GM18502 (cell line): ENCODE measurements at regions not wholly inside any gene's neighbourhood (a gene's known extent, or its start where the extent isn't known, plus 50 kb on each side); places are given as distances from the start of the nearest gene placed in this dataset.
"Not testable (repeated sequence)": the region's sequence is repeated elsewhere in the genome, so short reads cannot be mapped to it uniquely, and the experiment has no call there.

Experiments used
- ATAC-seq: cut with Tn5 transposase; IDR thresholded peaks from one replicate; pipeline ENCODE4 v1.9.1; 2021; ENCODE audit warnings: mild to moderate bottlenecking; ENCODE audit not compliant: unreplicated experiment, poor library complexity

DNA sequence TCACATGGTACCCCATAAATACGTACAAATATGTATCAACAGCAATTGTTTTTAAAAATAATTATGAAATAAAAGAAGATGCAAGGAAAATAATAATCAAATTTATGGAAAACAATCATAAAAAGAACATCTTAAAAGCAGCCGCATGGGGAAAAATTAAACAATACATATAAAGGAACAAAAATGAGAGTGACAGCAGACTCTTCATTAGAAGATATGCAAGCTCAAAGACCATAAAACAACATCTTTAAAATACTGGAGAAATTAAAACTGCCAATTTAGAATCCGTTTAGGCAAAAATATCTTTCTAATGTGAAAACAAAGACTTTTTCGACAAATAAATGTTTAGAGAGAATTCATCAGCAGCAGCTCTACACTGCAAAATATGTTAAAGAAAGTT lies 190.6 kb upstream of the C11orf58 start:
- ATAC-seq: no peak

DNA sequence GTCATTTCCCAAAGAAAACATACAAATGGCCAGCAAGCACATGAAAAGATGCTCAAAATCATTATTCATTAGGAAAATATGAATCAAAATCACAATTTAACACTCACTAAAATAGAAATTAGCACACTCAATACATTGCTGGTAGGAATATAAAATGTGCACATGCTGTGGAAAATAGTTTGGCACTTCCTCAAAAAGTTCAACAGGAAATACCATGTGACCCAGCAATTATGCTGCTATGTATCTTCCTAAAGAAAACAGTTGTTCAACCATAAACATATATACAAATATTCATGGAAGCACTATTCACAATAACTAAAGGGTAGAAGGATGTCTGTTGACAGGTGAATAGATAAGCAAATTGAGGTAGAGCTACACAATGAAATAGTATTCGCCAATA lies 187.3 kb upstream of the SOX6 start:
- ATAC-seq: no peak

GRCh38 chr11:16542353-16542752 lies 186.0 kb upstream of the SOX6 start:
- ATAC-seq: no peak

- ATAC-seq: no peak
Observed at GRCh38 chr11:16536513-16536912, 180.2 kb upstream of the SOX6 start.

DNA sequence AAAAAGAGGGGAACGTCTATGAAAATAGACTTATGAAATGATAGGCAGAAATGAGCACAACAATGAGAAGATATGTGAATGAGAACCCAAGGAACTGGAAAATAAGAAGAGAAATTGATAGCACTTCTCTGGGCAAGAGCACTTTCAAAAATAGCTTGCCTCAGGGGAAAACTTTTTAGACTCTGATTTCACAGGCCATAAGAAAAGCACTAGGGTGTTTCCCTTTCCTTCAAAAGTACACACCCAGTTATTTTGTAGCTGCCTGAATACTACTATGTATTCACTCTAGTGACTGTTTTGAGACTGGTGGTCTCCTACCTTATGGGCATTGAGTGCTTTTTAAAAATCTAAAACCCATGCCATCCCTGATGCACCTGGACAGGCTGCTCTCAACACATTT lies 172.3 kb upstream of the SOX6 start:
- no peak for ATAC-seq

GRCh38 chr11:16527525-16528246 lies 171.3 kb upstream of the SOX6 start:
- no peak for ATAC-seq

DNA sequence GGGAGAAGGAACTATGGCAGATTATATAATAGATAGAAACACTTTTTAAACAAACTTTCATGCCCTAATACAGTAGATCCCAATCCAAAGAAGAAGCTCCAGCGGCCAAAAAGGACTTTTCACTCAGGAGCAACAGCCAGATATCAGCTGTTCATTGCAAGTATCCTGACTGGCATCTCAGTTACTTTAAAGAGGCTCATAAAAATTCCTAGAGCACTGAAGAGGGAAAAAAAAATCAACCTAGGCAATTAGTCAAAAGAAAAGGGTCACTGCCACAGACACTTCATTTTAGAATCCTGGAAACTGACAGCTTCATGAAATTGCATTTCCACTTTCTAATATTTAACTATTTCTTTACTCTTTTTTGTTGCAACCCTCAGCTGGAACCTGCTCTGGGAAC lies 170.6 kb upstream of the SOX6 start:
- no peak for ATAC-seq

DNA sequence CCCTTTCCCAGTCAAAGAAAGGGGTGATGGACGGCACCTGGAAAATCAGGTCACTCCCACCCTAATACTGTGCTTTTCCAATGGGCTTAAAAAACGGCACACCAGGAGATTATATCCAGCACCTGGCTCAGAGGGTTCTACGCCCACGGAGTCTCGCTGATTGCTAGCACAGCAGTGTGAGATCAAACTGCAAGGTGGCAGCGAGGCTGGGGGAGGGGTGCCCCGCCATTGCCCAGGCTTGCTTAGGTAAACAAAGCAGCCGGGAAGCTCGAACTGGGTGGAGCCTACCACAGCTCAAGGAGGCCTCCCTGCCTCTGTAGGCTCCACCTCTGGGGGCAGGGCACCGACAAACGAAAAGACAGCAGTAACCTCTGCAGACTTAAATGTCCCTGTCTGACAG lies 164.4 kb upstream of the SOX6 start:
- not testable (repeated sequence) for ATAC-seq

GRCh38 chr11:16512899-16513241 lies 156.5 kb upstream of the SOX6 start:
- peak; percentile 88 for ATAC-seq

GRCh38 chr11:16512198-16512898 lies 156.0 kb upstream of the SOX6 start:
- ATAC-seq: no peak

DNA sequence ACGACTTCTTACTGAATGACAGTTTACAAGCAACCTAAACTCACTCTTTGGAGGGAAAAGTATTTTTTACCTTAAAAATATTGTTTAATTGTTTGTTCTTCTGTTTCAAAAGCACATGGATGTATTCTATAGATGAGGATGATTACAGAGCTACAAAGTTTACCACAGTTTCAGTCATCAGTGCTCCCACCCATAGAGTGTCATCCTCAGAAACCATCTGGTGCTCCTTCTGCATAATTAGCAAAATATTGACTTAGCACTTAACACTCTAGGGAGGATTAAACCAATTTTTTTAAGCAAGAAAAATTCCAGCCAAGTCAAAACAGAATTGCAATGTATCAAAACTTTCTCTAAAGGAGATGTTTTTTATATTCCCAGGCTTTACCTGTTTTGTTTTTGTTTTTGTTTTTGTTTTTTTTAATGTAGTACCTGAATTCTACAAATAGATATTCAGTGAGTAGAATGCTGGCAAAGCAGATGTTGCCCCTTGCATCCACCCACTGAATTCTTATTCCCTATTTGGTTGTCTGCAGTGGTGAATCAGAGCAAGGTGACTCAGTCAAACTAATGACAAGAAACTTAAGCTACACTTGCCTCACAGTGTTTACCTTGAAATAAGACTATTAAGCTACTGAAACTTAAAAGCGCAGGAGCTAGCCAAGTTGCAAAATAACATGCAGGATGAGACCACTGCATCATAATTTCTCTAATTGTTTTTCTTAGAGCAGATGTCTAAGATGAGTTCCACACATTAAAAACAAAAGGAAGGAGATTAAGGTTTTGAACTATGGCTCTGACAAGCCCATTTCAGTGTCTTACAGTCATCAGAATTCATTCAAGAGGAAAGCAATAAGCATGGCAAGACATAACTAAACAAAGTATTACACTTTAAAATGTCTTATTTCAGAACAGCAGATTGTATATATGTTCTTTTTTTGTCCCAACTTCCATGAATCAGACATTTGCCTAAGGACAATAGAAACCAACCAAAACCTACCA lies 155.1 kb upstream of the SOX6 start:
- ATAC-seq: no peak

DNA sequence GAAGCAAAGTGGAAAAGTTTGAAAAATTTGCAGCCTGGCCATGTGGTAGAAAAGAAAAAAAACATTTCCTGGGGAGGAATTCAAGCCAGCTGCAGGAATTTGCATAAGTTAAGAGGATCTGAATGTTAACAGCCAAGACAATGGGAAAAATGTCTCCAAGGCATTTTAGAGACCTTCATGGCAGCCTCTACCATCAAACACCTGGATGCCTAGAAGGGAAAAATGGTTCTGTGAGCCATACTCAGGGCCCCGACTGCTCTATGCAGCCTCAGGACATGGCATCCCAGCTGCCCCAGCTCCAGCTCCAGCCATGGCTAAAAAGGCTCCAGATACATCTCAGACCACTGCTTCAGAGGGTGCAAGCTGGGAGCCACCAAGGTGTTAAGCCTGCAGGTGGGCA lies 149.1 kb upstream of the SOX6 start:
- ATAC-seq: no peak

GRCh38 chr11:16503891-16504290 lies 147.5 kb upstream of the SOX6 start:
- not testable (repeated sequence) for ATAC-seq

DNA sequence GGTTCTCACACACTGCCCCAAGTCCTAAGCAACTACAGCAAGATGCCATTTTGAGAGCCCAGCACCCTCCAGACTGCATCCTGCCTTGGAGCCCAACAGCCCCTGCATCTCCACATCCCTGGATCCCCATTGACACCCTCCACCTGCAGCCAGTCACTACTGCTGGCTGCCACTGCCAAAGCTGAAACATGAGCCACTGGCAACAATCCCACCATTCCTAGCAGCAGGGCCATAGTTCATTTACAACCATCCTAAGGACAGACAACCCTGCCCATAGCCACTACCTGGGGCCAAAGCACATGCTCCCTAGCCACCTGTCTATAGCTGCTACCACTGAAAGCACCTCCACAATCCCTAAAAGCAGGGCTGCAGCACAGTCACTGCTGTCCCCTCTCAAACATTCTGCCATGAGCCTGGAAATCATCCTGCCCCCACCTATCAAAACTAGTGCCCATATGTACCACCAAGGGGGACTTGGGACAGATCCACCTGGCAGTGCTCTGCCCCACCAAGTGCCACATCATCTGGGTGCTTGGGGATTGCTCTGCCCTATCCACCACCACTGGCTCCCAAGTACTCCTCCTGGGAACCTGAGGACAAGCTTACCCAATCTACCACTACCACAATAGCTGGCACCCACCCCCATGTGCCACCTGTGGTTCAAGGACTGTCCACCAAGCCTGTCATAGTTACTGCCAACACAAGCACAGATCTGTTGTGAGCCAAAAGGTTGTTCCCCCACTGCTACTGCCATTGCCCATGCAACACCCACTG lies 138.8 kb upstream of the SOX6 start:
- no peak for ATAC-seq

GRCh38 chr11:16484434-16484833 lies 128.1 kb upstream of the SOX6 start:
- no peak for ATAC-seq

DNA sequence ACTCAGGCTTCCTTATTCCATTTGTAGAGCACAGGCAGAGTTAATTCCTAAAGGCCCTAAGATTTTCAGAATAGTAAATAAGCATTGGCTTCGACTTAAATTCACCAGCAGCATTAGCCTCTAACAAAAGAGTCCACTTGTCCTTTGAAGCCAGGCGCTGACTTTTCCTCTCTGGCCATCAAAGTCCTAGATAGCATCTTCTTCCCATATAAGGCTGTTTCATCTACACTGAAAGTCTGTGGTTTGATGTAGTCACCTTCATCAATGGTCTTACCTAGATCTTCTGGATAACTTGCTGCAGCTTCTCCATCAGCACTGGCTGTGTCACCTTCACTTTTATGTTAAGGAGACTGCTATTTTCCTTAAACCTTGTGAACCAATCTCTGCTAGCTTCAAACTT lies 118.3 kb upstream of the SOX6 start:
- no peak for ATAC-seq

- no peak for ATAC-seq
Observed at GRCh38 chr11:16469968-16470367, 113.6 kb upstream of the SOX6 start.

- ATAC-seq: no peak
Observed at GRCh38 chr11:16468735-16469453, 112.5 kb upstream of the SOX6 start.

DNA sequence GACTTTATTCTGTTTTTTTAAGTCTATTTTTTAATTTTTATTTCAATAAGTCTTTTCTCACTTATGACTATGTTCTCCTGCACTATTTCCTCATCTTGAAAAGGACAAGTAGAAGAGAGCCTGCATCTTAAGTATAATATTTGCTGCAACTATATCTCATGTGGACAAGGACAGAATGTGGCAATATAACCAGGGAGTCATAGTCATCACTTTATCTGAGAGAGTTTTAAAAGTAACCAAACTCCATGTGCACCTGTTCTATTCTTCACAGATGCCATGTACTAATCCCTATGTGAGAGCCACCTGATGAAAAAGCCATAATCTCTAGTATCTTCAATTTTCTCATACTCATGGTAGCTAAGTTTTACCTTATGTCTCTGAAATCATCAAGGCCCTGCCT lies 104.2 kb upstream of the SOX6 start:
- ATAC-seq: no peak

DNA sequence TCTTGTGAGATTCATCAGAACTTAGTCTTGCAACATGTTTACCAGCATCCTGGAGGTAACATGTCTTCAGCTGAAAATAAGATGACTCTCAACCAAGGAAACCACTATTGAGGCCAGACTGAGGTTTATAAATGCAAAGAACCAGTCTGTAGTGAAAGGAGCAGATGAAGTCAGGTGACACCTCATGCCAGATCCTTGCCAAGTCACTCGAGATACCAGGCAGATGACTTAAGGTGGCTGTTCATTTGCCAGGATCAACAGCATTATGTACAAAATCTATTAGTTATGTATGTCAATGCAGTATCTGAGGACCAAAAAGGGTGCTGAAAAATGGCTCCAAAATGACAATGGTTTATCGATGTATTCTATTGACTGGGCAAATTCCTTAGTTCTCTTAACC lies 100.0 kb upstream of the SOX6 start:
- ATAC-seq: no peak
